GM12878 (cell line): ENCODE measurements at regions not wholly inside any gene's neighbourhood (a gene's known extent, or its start where the extent isn't known, plus 50 kb on each side); places are given as distances from the start of the nearest gene placed in this dataset.

Experiments
- CTCF ChIP-seq, 3 experiments: IDR thresholded peaks in 2 of 3; conservative IDR thresholded peaks in 1 of 3; 2 replicates each; pipeline ENCODE4 v1.5.1; 2011; ENCODE audit warnings: low read depth in 3 of 3, low read length in 3 of 3, mild to moderate bottlenecking in 3 of 3, control low read depth in 2 of 3, moderate library complexity in 2 of 3, inconsistent platforms in 1 of 3, mixed read lengths in 1 of 3; ENCODE audit not compliant: control insufficient read depth in 2 of 3, insufficient read depth in 1 of 3; ENCODE audit errors: extremely low read depth in 1 of 3
- RAD21 ChIP-seq: IDR thresholded peaks from 2 replicates; pipeline ENCODE4 v1.6.1; 2011; ENCODE audit warnings: mild to moderate bottlenecking, low read depth, low read length, moderate library complexity; ENCODE audit not compliant: insufficient read depth

GRCh38 chr13:106140476-106140875 lies 395.0 kb downstream of the EFNB2 start:
- no peak for TF ChIP-seq CTCF (IDR thresholded peaks at IDR 0.05 in 2 of 3, conservative IDR thresholded peaks at IDR 0.05 in 1 of 3; ENCODE audit: control insufficient read depth in 2 of 3, extremely low read depth in 1 of 3, insufficient read depth in 1 of 3, low read depth in 3 of 3, low read length in 3 of 3)
- TF ChIP-seq RAD21 = no peak
